H1 (cell line): ENCODE measurements at regions not wholly inside any gene's neighbourhood (a gene's known extent, or its start where the extent isn't known, plus 50 kb on each side); places are given as distances from the start of the nearest gene placed in this dataset.

Source experiments
- CTCF ChIA-PET: fragments of 300-600 bp; sonication (Branson Sonifier 250); formaldehyde crosslinking; loops from one replicate; lab custom pipeline; 2021; ENCODE audit not compliant: partially characterized antibody; lab: Charles Lee
- POLR2A ChIA-PET: fragments of 300-600 bp; sonication (Branson Sonifier 250); formaldehyde crosslinking; loops from one replicate; lab custom pipeline; 2021; ENCODE audit warnings: inconsistent platforms; ENCODE audit not compliant: partially characterized antibody; lab: Charles Lee
- DNase-seq, 2 experiments: peaks; one replicate each; pipeline versions ENCODE4 v3.0.0 to v3.0.0-alpha.2; 2010 to 2022; ENCODE audit warnings: low spot score in 2 of 2, low read depth in 1 of 2, mixed read lengths in 1 of 2
- FAIRE-seq: peaks from 2 replicates; lab custom pipeline; 2011; peaks lifted over from hg19 to GRCh38; lab: Jason Lieb, UNC
- H2AFZ ChIP-seq: 2 replicates; pipeline ENCODE4 v1.8.1; 2012; ENCODE audit warnings: low read length, inconsistent platforms
- H2AK5ac ChIP-seq: 2 replicates; pipeline ENCODE4 v1.6.1; 2013; ENCODE audit warnings: low read depth, low read length
- H2BK120ac ChIP-seq: replicated peaks from 2 replicates; pipeline ENCODE3; 2013; ENCODE audit warnings: low read depth, low read length, inconsistent platforms
- H2BK12ac ChIP-seq: 2 replicates; pipeline ENCODE4 v1.6.1; 2013; ENCODE audit warnings: low read depth, low read length
- H2BK15ac ChIP-seq: 2 replicates; pipeline ENCODE4 v1.6.1; 2013; ENCODE audit warnings: low read length
- H2BK20ac ChIP-seq: 2 replicates; pipeline ENCODE4 v1.6.1; 2013; ENCODE audit warnings: low read length
- H2BK5ac ChIP-seq: 2 replicates; pipeline ENCODE4 v1.6.1; 2013; ENCODE audit warnings: low read depth, low read length
- H3K14ac ChIP-seq: 2 replicates; pipeline ENCODE4 v1.6.1; 2013; ENCODE audit warnings: inconsistent platforms; ENCODE audit not compliant: insufficient read length
- H3K18ac ChIP-seq: 2 replicates; pipeline ENCODE4 v1.6.1; 2013; ENCODE audit warnings: low read length; ENCODE audit errors: extremely low read depth
- H3K23ac ChIP-seq: 2 replicates; pipeline ENCODE4 v1.6.1; 2013; ENCODE audit warnings: inconsistent platforms; ENCODE audit not compliant: insufficient read length
- H3K23me2 ChIP-seq: 2 replicates; pipeline ENCODE4 v1.6.1; 2013; ENCODE audit warnings: low read depth, low read length
- H3K27ac ChIP-seq: 2 replicates; pipeline ENCODE4 v1.6.1; 2011; ENCODE audit warnings: low read depth, low read length, inconsistent platforms
- H3K27me3 ChIP-seq, 4 experiments: replicated peaks in 1 of 4; 1 replicate in 1 of 4; 2 replicates in 3 of 4; pipeline versions ENCODE4 v1.6.1 to v1.8.1; 2011 to 2013; ENCODE audit warnings: low read length in 3 of 4, mild to moderate bottlenecking in 3 of 4, inconsistent platforms in 2 of 4, mixed read lengths in 2 of 4, moderate library complexity in 1 of 4; ENCODE audit not compliant: control insufficient read depth in 3 of 4, insufficient read depth in 3 of 4; ENCODE audit errors: extremely low read depth in 1 of 4
- H3K36me3 ChIP-seq, 4 experiments: 2 replicates each; pipeline versions ENCODE4 v1.6.1 to v1.8.1; 2011 to 2013; ENCODE audit warnings: mild to moderate bottlenecking in 4 of 4, low read length in 3 of 4, moderate library complexity in 2 of 4, control low read depth in 1 of 4, inconsistent platforms in 1 of 4; ENCODE audit not compliant: insufficient read depth in 4 of 4, control insufficient read depth in 2 of 4
- H3K4ac ChIP-seq: replicated peaks from 2 replicates; pipeline ENCODE3; 2013; ENCODE audit warnings: low read length, low read depth, mixed read lengths, inconsistent platforms; ENCODE audit not compliant: insufficient read length
- H3K4me1 ChIP-seq, 4 experiments: replicated peaks in 1 of 4; 1 replicate in 1 of 4; 2 replicates in 3 of 4; pipeline versions ENCODE4 v1.6.1 to v1.8.1; 2011 to 2013; ENCODE audit warnings: low read length in 3 of 4, inconsistent platforms in 2 of 4, mixed read lengths in 1 of 4; ENCODE audit not compliant: insufficient read depth in 4 of 4, control insufficient read depth in 3 of 4
- H3K4me2 ChIP-seq, 2 experiments: 2 replicates each; pipeline versions ENCODE4 v1.6.1 to v1.8.1; 2011 to 2013; ENCODE audit warnings: low read depth in 2 of 2, low read length in 2 of 2, control low read depth in 1 of 2, inconsistent platforms in 1 of 2, mild to moderate bottlenecking in 1 of 2; ENCODE audit not compliant: insufficient read depth in 1 of 2
- H3K4me3 ChIP-seq, 4 experiments: fragments of 200-600, 300-600 bp in 1 of 4; sonication (generic), shearing (Covaris generic), sonication (Bioruptor Twin) in 1 of 4; 2 replicates each; pipeline versions ENCODE4 v1.5.1 to v1.8.1; 2011 to 2016; ENCODE audit warnings: low read length in 4 of 4, low read depth in 3 of 4, control low read depth in 2 of 4, inconsistent platforms in 2 of 4, mild to moderate bottlenecking in 2 of 4, mixed read lengths in 1 of 4, moderate library complexity in 1 of 4; ENCODE audit not compliant: insufficient read depth in 2 of 4; ENCODE audit errors: extremely low read depth in 1 of 4
- H3K56ac ChIP-seq: replicated peaks from 2 replicates; pipeline ENCODE3; 2013; ENCODE audit warnings: low read depth, mild to moderate bottlenecking, mixed read lengths, low read length, inconsistent platforms; ENCODE audit not compliant: insufficient read length
- H3K79me1 ChIP-seq: 2 replicates; pipeline ENCODE4 v1.6.1; 2013; ENCODE audit warnings: low read depth, low read length, control low read depth
- H3K79me2 ChIP-seq, 2 experiments: 2 replicates each; pipeline versions ENCODE4 v1.6.1 to v1.8.1; 2012 to 2013; ENCODE audit warnings: low read length in 2 of 2, mild to moderate bottlenecking in 2 of 2, inconsistent platforms in 1 of 2; ENCODE audit not compliant: insufficient read depth in 2 of 2, control insufficient read depth in 1 of 2
- H3K9ac ChIP-seq, 4 experiments: replicated peaks in 1 of 4; 1 replicate in 1 of 4; 2 replicates in 3 of 4; pipeline versions ENCODE4 v1.6.1 to v1.8.1; 2011 to 2013; ENCODE audit warnings: low read depth in 3 of 4, low read length in 3 of 4, control low read depth in 2 of 4, mild to moderate bottlenecking in 2 of 4, moderate library complexity in 2 of 4, inconsistent platforms in 1 of 4; ENCODE audit errors: extremely low read depth in 1 of 4
- H3K9me3 ChIP-seq, 2 experiments: 2 replicates each; pipeline versions ENCODE4 v1.6.1 to v1.8.1; 2012 to 2013; ENCODE audit warnings: mild to moderate bottlenecking in 2 of 2, moderate library complexity in 2 of 2, control low read depth in 1 of 2, inconsistent platforms in 1 of 2, low read depth in 1 of 2, low read length in 1 of 2, mixed read lengths in 1 of 2; ENCODE audit not compliant: insufficient read depth in 2 of 2
- H4K20me1 ChIP-seq, 2 experiments: replicated peaks in 1 of 2; 2 replicates each; pipeline versions ENCODE3 to v1.8.1; 2011 to 2013; ENCODE audit warnings: inconsistent platforms in 2 of 2, low read length in 2 of 2, mild to moderate bottlenecking in 1 of 2; ENCODE audit not compliant: insufficient read depth in 2 of 2, control insufficient read depth in 1 of 2
- H4K5ac ChIP-seq: 2 replicates; pipeline ENCODE4 v1.6.1; 2013; ENCODE audit warnings: low read length, low read depth, mixed read lengths, inconsistent platforms; ENCODE audit not compliant: insufficient read length
- H4K8ac ChIP-seq: 2 replicates; pipeline ENCODE4 v1.8.0; 2013; ENCODE audit warnings: mild to moderate bottlenecking, moderate library complexity, low read length, inconsistent platforms; ENCODE audit not compliant: insufficient read depth; ENCODE audit errors: extremely low read depth
- H4K91ac ChIP-seq: replicated peaks from 2 replicates; pipeline ENCODE3; 2013; ENCODE audit warnings: low read length, mixed read lengths, inconsistent platforms; ENCODE audit not compliant: insufficient read length
- WGBS, 2 experiments: shearing (Covaris generic) in 1 of 2; methylation state at CpG; one replicate each; pipeline versions ENCODE4 v1.1.6 to v1.1.7; 2013 to 2015; ENCODE audit warnings: low lambda C conversion rate in 2 of 2, mixed read lengths in 2 of 2, inconsistent platforms in 1 of 2, low coverage in 1 of 2, missing lambda C conversion rate in 1 of 2; ENCODE audit not compliant: insufficient replicate concordance in 2 of 2, insufficient coverage in 1 of 2, insufficient read length in 1 of 2; ENCODE audit errors: extremely low coverage in 1 of 2, missing lambda C conversion rate in 1 of 2; 5-methylcytosine and 5-hydroxymethylcytosine counted together

GRCh38 chr16:86766700-86767099, 188.4 kb downstream of the FOXL1 start:
- Histone ChIP-seq H3K56ac (no peak overlapping the region), H3K27me3 (peaks cover 0 to 2% (median 0%) of the 10 kb centered on the region in 4 experiments; a peak in 3 of 7 replicates), H3K36me3 (no peaks in the 10 kb centered on the region), H3K14ac (no peak overlapping the region), H2BK12ac (no peak overlapping the region), H3K4me2 (no peak overlapping the region), H3K79me1 (no peaks in the 10 kb centered on the region), H3K4ac (no peak overlapping the region), H2AK5ac (no peak overlapping the region), H3K9me3 (no peaks in the 10 kb centered on the region), H3K23me2 (no peaks in the 10 kb centered on the region), H2BK120ac (no peak overlapping the region), H3K4me1 (peaks cover 0 to 4% (median 2%) of the 10 kb centered on the region in 4 experiments; a peak in 4 of 7 replicates), H3K79me2 (no peaks in the 10 kb centered on the region), H4K91ac (no peak overlapping the region), H3K23ac (no peak overlapping the region), H2BK5ac (no peak overlapping the region), H3K4me3 (no peak overlapping the region), H2BK15ac (no peak overlapping the region), H4K5ac (no peak overlapping the region), H3K27ac (no peak overlapping the region), H2AFZ (no peak overlapping the region), H4K20me1 (no peaks in the 10 kb centered on the region), H4K8ac (no peak overlapping the region), H2BK20ac (no peak overlapping the region), H3K9ac (no peak overlapping the region), H3K18ac (no peak overlapping the region)
- ChIA-PET POLR2A (no interaction called here), CTCF (interaction anchor here (0.7 kb wide), 1 partner anchor 9 kb away, joined by 3 read pairs; no protein-coding TSS in a partner anchor)
- DNase-seq (no peak), FAIRE-seq (no peak)
- WGBS, 2 experiments: 100% methylated on average over 2 of the region's 2 CpGs; no CpG with 5 or more reads in 1 of the 2 experiments
